Astrocyte (in vitro differentiated cells and primary cell): ENCODE measurements at regions not wholly inside any gene's neighbourhood (a gene's known extent, or its start where the extent isn't known, plus 50 kb on each side); places are given as distances from the start of the nearest gene placed in this dataset.

Experiments
- DNase-seq: peaks from one replicate; pipeline ENCODE4 v3.0.0-alpha.2; 2010; ENCODE audit warnings: low read depth
- FAIRE-seq: peaks from 2 replicates; lab custom pipeline; 2011; peaks lifted over from hg19 to GRCh38; lab: Jason Lieb, UNC
- H2AFZ ChIP-seq: 2 replicates; pipeline ENCODE4 v1.6.0; 2012; ENCODE audit warnings: low read depth, low read length, inconsistent platforms
- H3K27ac ChIP-seq: 2 replicates; pipeline ENCODE4 v1.5.1; 2011; ENCODE audit warnings: low read depth, low read length, inconsistent platforms
- H3K27me3 ChIP-seq: 2 replicates; pipeline ENCODE4 v1.6.0; 2011; ENCODE audit warnings: low read length, inconsistent platforms; ENCODE audit not compliant: insufficient read depth
- H3K36me3 ChIP-seq: 2 replicates; pipeline ENCODE4 v1.5.1; 2011; ENCODE audit warnings: low read length, inconsistent platforms; ENCODE audit not compliant: insufficient read depth
- H3K4me1 ChIP-seq: 2 replicates; pipeline ENCODE4 v1.5.1; 2011; ENCODE audit warnings: low read length, inconsistent platforms; ENCODE audit not compliant: insufficient read depth
- H3K4me2 ChIP-seq: 2 replicates; pipeline ENCODE4 v1.6.0; 2012; ENCODE audit warnings: low read length, inconsistent platforms
- H3K4me3 ChIP-seq: 2 replicates; pipeline ENCODE4 v1.5.1; 2011; ENCODE audit warnings: low read depth, mild to moderate bottlenecking, low read length, inconsistent platforms; ENCODE audit not compliant: insufficient read depth
- H3K79me2 ChIP-seq: 2 replicates; pipeline ENCODE4 v1.6.0; 2012; ENCODE audit warnings: mild to moderate bottlenecking, low read length, inconsistent platforms; ENCODE audit not compliant: insufficient read depth
- H3K9ac ChIP-seq: 2 replicates; pipeline ENCODE4 v1.6.0; 2012; ENCODE audit warnings: mild to moderate bottlenecking, low read length, inconsistent platforms
- H3K9me3 ChIP-seq: 2 replicates; pipeline ENCODE4 v1.5.1; 2012; ENCODE audit warnings: low read depth, mild to moderate bottlenecking, low read length, inconsistent platforms; ENCODE audit not compliant: insufficient read depth
- H4K20me1 ChIP-seq: 2 replicates; pipeline ENCODE4 v1.6.0; 2012; ENCODE audit warnings: low read length, inconsistent platforms; ENCODE audit not compliant: insufficient read depth
- H3K27ac Mint-ChIP-seq: one replicate; pipeline ENCODE4 v1.8.0; 2021; ENCODE audit warnings: mild to moderate bottlenecking, mixed read lengths; ENCODE audit not compliant: unreplicated experiment
- H3K27me3 Mint-ChIP-seq: one replicate; pipeline ENCODE4 v1.8.0; 2021; ENCODE audit warnings: low read depth, mixed read lengths; ENCODE audit not compliant: unreplicated experiment
- H3K36me3 Mint-ChIP-seq: one replicate; pipeline ENCODE4 v1.8.0; 2021; ENCODE audit warnings: low read depth, mixed read lengths; ENCODE audit not compliant: unreplicated experiment
- H3K4me1 Mint-ChIP-seq: one replicate; pipeline ENCODE4 v1.8.0; 2021; ENCODE audit warnings: low read depth, mixed read lengths; ENCODE audit not compliant: unreplicated experiment
- H3K4me3 Mint-ChIP-seq: one replicate; pipeline ENCODE4 v1.8.0; 2021; ENCODE audit warnings: mild to moderate bottlenecking, moderate library complexity, mixed read lengths; ENCODE audit not compliant: unreplicated experiment
- H3K9me3 Mint-ChIP-seq: one replicate; pipeline ENCODE4 v1.8.0; 2021; ENCODE audit warnings: mild to moderate bottlenecking, mixed read lengths; ENCODE audit not compliant: unreplicated experiment
- CTCF ChIP-seq: IDR thresholded peaks from 2 replicates; pipeline ENCODE4 v1.5.1; 2011; ENCODE audit warnings: low read depth, mild to moderate bottlenecking, inconsistent platforms, low read length, moderate library complexity; ENCODE audit not compliant: insufficient read depth
- EZH2 ChIP-seq: IDR thresholded peaks from 2 replicates; pipeline ENCODE4 v1.6.1; 2012; ENCODE audit warnings: mild to moderate bottlenecking, low read length, inconsistent platforms; ENCODE audit not compliant: insufficient read depth

GRCh38 chr15:56856934-56857333 lies 61.5 kb upstream of the TCF12 start:
- H3K9me3 ChIP-seq: no peaks in the 10 kb centered on the region
- no peaks in the 10 kb centered on the region for H3K79me2 ChIP-seq
- H3K27me3 ChIP-seq: no peaks in the 10 kb centered on the region
- FAIRE-seq: no peak
- H3K36me3 ChIP-seq: no peaks in the 10 kb centered on the region
- no peaks in the 10 kb centered on the region for H3K27me3 Mint-ChIP-seq
- no peak overlapping the region for H3K4me3 ChIP-seq
- no peak overlapping the region for H3K4me3 Mint-ChIP-seq
- no peaks in the 10 kb centered on the region for H4K20me1 ChIP-seq
- no peak overlapping the region for H3K27ac Mint-ChIP-seq
- no peak overlapping the region for H3K4me2 ChIP-seq
- H3K27ac ChIP-seq: no peak overlapping the region
- H3K4me1 Mint-ChIP-seq: no peaks in the 10 kb centered on the region
- no peak overlapping the region for H2AFZ ChIP-seq
- H3K9ac ChIP-seq: no peak overlapping the region
- H3K36me3 Mint-ChIP-seq: peaks cover 2% of the 10 kb centered on the region
- TF ChIP-seq EZH2 (no peak), CTCF (no peak)
- no peak for DNase-seq
- H3K9me3 Mint-ChIP-seq: no peaks in the 10 kb centered on the region
- no peaks in the 10 kb centered on the region for H3K4me1 ChIP-seq

GRCh38 chr15:56844892-56845291 lies 73.6 kb upstream of the TCF12 start:
- Histone ChIP-seq H3K4me3 (no peak overlapping the region), H2AFZ (no peak overlapping the region), H3K9ac (no peak overlapping the region), H3K4me1 (no peaks in the 10 kb centered on the region), H3K79me2 (no peaks in the 10 kb centered on the region), H3K9me3 (no peaks in the 10 kb centered on the region), H3K27ac (no peak overlapping the region), H4K20me1 (no peaks in the 10 kb centered on the region), H3K27me3 (no peaks in the 10 kb centered on the region), H3K4me2 (no peak overlapping the region), H3K36me3 (no peaks in the 10 kb centered on the region)
- Mint-ChIP-seq H3K9me3 (peaks cover 4% of the 10 kb centered on the region), H3K36me3 (peaks cover 2% of the 10 kb centered on the region), H3K4me3 (no peak overlapping the region), H3K27me3 (no peaks in the 10 kb centered on the region), H3K27ac (no peak overlapping the region), H3K4me1 (no peaks in the 10 kb centered on the region)
- TF ChIP-seq CTCF (no peak), EZH2 (no peak)
- FAIRE-seq (no peak), DNase-seq (no peak)

GRCh38 chr15:56844471-56844870 lies 74.0 kb upstream of the TCF12 start:
- peaks cover 2% of the 10 kb centered on the region for H3K36me3 Mint-ChIP-seq
- FAIRE-seq: no peak
- no peak overlapping the region for H3K27ac Mint-ChIP-seq

More at GRCh38 chr15:56844471-56844870, 74.0 kb upstream of the TCF12 start:
- DNase-seq: no peak
- H3K4me1 Mint-ChIP-seq: no peaks in the 10 kb centered on the region
- Histone ChIP-seq H3K4me2 (no peak overlapping the region), H2AFZ (no peak overlapping the region), H3K27me3 (no peaks in the 10 kb centered on the region), H3K27ac (no peak overlapping the region), H4K20me1 (no peaks in the 10 kb centered on the region), H3K4me1 (no peaks in the 10 kb centered on the region), H3K79me2 (no peaks in the 10 kb centered on the region), H3K9ac (no peak overlapping the region), H3K4me3 (no peak overlapping the region), H3K36me3 (no peaks in the 10 kb centered on the region), H3K9me3 (no peaks in the 10 kb centered on the region)
- H3K4me3 Mint-ChIP-seq: no peak overlapping the region
- H3K27me3 Mint-ChIP-seq: no peaks in the 10 kb centered on the region
- peaks cover 4% of the 10 kb centered on the region for H3K9me3 Mint-ChIP-seq
- TF ChIP-seq CTCF (no peak), EZH2 (no peak)
